Adrenal gland (tissue), 9 donors: ENCODE measurements at regions not wholly inside any gene's neighbourhood (a gene's known extent, or its start where the extent isn't known, plus 50 kb on each side); places are given as distances from the start of the nearest gene placed in this dataset.

ENCODE experiments used
- DNase-seq, 7 donors: peaks; one replicate each; pipeline ENCODE4 v3.0.0-alpha.2; 2019 to 2020
- H3K27ac ChIP-seq, 5 donors: fragments of 200-600 bp; sonication (generic) in 4 of 5; 1 replicate in 3 of 5; 2 replicates in 2 of 5; pipeline versions ENCODE4 v1.5.1 to v1.8.0; 2016 to 2020; ENCODE audit warnings: mild to moderate bottlenecking in 1 of 5
- H3K27me3 ChIP-seq: fragments of 200-600 bp; 2 replicates; pipeline ENCODE4 v1.8.0; 2021
- H3K36me3 ChIP-seq, 2 donors: fragments of 200-600 bp; replicated peaks in 1 of 2; 1 replicate in 1 of 2; 2 replicates in 1 of 2; pipeline versions ENCODE4 v1.5.1 to v1.8.0; 2018 to 2022
- H3K4me1 ChIP-seq, 2 donors: fragments of 200-600 bp; replicated peaks in 1 of 2; 1 replicate in 1 of 2; 2 replicates in 1 of 2; pipeline versions ENCODE4 v1.5.1 to v1.8.0; 2018 to 2021
- H3K4me3 ChIP-seq, 4 donors: fragments of 200-600 bp; sonication (generic) in 3 of 4; one replicate each; pipeline ENCODE4 v1.5.1; 2016 to 2018
- H3K9me3 ChIP-seq, 3 donors: fragments of 200-600 bp; sonication (generic) in 1 of 3; replicated peaks in 1 of 3; 1 replicate in 2 of 3; 2 replicates in 1 of 3; pipeline versions ENCODE4 v1.5.1 to v1.8.0; 2016 to 2021
- POLR2A ChIP-seq, 2 donors: fragments of 450-650 bp; IDR thresholded peaks; one replicate each; pipeline ENCODE4 v1.6.1; 2017; ENCODE audit warnings: antibody characterized with exemption in 2 of 2, mild to moderate bottlenecking in 2 of 2, moderate library complexity in 1 of 2
- WGBS, 4 donors: extraction: QIAGEN DNeasy Blood & Tissue Kit in 2 of 4; methylation state at CpG; one replicate each; pipeline versions ENCODE4 v1.1.5 to v1.1.7; 2013 to 2017; 5-methylcytosine and 5-hydroxymethylcytosine counted together
- intact Hi-C, 2 donors: fragments of 100-400 bp; cut with DNase I; formaldehyde crosslinking; loops; one replicate each; pipeline versions ENCODE4 v1.14.1 to v1.15.0; 2022 to 2023
- TF ChIP-seq, protein P1 (sequence below), 6 experiments: fragments of 450-650 bp in 4 of 6; fragments of 200-600 bp in 2 of 6; sonication (generic) in 1 of 6; IDR thresholded peaks; 1 replicate in 5 of 6; 2 replicates in 1 of 6; pipeline versions ENCODE4 v1.5.1 to v1.8.0; 2016 to 2021; ENCODE audit warnings: antibody characterized with exemption in 6 of 6, mild to moderate bottlenecking in 2 of 6, moderate library complexity in 1 of 6
- donor health status: healthy with polysubstance abuse.
- donor health status: Bipolar disorder and iron deficiency.
- donor health status: DM: yes; HTN: yes; CAD: no.
- donor health status: DM: no; HTN: no; CAD: no.
- donor health status: DM: no; HTN: no; CAD: no.

DNA sequence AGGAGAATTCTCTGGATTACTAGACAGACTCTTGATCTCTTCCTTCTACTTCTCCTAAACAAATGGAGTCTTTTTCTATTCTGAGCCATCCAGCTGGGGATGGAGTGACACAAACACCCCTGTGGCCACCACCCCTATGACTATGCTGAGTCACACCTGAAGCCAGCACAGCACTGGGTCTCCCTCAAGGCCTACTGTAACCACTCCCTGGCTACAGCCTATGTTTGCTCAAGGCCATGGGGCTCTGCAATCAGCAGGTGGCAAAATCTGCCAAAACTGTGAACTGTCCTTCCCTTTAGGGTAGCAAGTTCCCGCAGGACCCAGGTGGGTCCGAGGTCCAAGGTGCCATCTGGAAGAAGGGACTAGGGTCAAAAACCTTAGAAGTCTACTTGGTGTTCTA is 132.3 kb downstream of the TINAG start:
- Histone ChIP-seq H3K27ac (no peak overlapping the region), H3K4me1 (no peaks in the 10 kb centered on the region), H3K9me3 (no peaks in the 10 kb centered on the region), H3K36me3 (no peaks in the 10 kb centered on the region), H3K4me3 (no peak overlapping the region), H3K27me3 (no peaks in the 10 kb centered on the region)
- TF ChIP-seq POLR2A (IDR thresholded peaks at IDR 0.05) = no peak
- TF ChIP-seq, protein P1, sequence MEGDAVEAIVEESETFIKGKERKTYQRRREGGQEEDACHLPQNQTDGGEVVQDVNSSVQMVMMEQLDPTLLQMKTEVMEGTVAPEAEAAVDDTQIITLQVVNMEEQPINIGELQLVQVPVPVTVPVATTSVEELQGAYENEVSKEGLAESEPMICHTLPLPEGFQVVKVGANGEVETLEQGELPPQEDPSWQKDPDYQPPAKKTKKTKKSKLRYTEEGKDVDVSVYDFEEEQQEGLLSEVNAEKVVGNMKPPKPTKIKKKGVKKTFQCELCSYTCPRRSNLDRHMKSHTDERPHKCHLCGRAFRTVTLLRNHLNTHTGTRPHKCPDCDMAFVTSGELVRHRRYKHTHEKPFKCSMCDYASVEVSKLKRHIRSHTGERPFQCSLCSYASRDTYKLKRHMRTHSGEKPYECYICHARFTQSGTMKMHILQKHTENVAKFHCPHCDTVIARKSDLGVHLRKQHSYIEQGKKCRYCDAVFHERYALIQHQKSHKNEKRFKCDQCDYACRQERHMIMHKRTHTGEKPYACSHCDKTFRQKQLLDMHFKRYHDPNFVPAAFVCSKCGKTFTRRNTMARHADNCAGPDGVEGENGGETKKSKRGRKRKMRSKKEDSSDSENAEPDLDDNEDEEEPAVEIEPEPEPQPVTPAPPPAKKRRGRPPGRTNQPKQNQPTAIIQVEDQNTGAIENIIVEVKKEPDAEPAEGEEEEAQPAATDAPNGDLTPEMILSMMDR (IDR thresholded peaks at IDR 0.05) = no peak
- intact Hi-C loops = no loop called here
- no peak for DNase-seq
- WGBS, 4 donors = 80 to 100% (median 88%) methylated on average over 1 to 2 of the region's 2 CpGs

DNA sequence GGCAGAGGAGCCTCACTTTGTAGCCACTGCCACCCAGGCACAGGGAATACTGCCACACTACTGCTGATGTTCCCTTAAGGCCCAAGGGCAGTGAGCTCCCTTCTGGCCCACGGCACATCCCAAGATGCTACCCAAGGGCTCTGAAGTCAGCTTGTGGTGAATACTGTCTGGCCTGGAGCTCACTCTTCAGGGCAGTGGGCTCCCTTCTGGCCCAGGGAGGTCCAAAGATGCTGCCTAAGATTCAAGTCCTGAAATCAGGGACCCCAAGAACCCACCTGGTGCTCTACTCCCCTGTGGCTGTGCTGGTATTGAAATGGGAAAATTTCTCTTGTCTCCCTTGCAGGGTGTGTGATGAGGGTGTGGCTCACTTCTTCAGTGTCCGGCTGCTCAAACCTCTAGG is 132.8 kb downstream of the TINAG start:
- H3K36me3 ChIP-seq = no peaks in the 10 kb centered on the region
- DNase-seq = no peak
- intact Hi-C loops = no loop called here
- no peaks in the 10 kb centered on the region for H3K27me3 ChIP-seq
- H3K4me3 ChIP-seq = no peak overlapping the region
- H3K9me3 ChIP-seq = no peaks in the 10 kb centered on the region
- TF ChIP-seq, protein P1 (IDR thresholded peaks at IDR 0.05) = no peak
- TF ChIP-seq POLR2A (IDR thresholded peaks at IDR 0.05) = no peak
- H3K4me1 ChIP-seq = no peaks in the 10 kb centered on the region
- WGBS, 4 donors = 74 to 100% (median 90%) methylated on average over 1 to 2 of the region's 2 CpGs
- no peak overlapping the region for H3K27ac ChIP-seq

DNA sequence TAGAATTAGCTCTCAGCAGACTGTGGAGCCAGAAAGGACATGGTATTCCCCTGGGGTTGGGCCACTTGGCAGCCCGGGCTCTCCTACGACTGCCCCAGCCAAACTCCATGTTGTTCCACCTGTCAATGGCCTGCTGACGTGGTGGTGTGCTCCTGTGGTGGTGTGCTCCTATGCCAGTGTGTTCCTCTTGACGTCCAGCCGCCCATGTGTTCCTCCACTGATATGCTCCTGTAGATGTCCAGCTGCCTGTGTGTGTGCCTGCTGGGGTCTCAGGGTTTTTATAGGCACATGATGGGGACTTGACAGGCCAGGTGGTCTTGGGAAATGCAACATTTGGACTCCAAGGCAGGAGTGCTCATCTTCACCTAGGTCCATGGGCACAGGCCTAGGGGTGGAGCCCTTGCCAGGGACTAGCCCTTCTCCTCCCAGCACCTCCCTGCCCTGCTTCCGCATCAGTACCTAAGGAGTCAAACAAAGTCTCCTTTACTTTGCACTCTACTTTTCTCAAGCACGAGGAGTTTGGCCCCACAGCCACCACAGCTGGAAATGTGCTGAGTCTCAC is 133.5 kb downstream of the TINAG start:
- H3K27ac ChIP-seq = no peak overlapping the region
- H3K4me3 ChIP-seq = no peak overlapping the region
- no peaks in the 10 kb centered on the region for H3K36me3 ChIP-seq
- intact Hi-C loops = no loop called here
- H3K4me1 ChIP-seq = no peaks in the 10 kb centered on the region
- TF ChIP-seq, protein P1 (IDR thresholded peaks at IDR 0.05) = no peak
- no peak for TF ChIP-seq POLR2A (IDR thresholded peaks at IDR 0.05)
- H3K9me3 ChIP-seq = no peaks in the 10 kb centered on the region
- DNase-seq = no peak
- 82 to 88% (median 85%) methylated on average over 6 to 7 of the region's 7 CpGs for WGBS, 4 donors
- H3K27me3 ChIP-seq = no peaks in the 10 kb centered on the region

DNA sequence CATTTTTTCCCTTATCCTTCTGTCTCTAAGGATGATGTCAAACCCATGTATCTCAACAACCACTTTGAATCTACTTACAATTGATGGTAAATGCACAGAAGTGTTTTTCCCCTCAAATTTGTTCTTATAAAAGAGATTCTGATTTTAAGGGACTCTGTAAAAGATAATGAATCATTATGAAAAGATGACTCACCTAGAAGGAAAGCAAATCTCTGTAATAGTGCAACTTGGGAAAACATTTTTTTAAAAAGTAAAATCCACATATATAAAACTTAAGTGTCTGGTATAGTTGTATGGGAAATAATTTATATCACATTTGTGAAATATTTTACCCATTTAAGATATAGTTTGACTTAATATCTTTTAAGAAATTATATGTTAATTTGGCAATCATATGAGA is 137.0 kb downstream of the TINAG start:
- intact Hi-C loops = no loop called here
- Histone ChIP-seq H3K9me3 (no peaks in the 10 kb centered on the region), H3K36me3 (no peaks in the 10 kb centered on the region), H3K27ac (no peak overlapping the region), H3K27me3 (no peaks in the 10 kb centered on the region), H3K4me1 (no peaks in the 10 kb centered on the region), H3K4me3 (no peak overlapping the region)
- DNase-seq = no peak
- TF ChIP-seq, protein P1 (IDR thresholded peaks at IDR 0.05) = no peak
- TF ChIP-seq POLR2A (IDR thresholded peaks at IDR 0.05) = no peak
